ENCODE measurements at regions not wholly inside any gene's neighbourhood (a gene's known extent, or its start where the extent isn't known, plus 50 kb on each side); places are given as distances from the start of the nearest gene placed in this dataset.

DNA sequence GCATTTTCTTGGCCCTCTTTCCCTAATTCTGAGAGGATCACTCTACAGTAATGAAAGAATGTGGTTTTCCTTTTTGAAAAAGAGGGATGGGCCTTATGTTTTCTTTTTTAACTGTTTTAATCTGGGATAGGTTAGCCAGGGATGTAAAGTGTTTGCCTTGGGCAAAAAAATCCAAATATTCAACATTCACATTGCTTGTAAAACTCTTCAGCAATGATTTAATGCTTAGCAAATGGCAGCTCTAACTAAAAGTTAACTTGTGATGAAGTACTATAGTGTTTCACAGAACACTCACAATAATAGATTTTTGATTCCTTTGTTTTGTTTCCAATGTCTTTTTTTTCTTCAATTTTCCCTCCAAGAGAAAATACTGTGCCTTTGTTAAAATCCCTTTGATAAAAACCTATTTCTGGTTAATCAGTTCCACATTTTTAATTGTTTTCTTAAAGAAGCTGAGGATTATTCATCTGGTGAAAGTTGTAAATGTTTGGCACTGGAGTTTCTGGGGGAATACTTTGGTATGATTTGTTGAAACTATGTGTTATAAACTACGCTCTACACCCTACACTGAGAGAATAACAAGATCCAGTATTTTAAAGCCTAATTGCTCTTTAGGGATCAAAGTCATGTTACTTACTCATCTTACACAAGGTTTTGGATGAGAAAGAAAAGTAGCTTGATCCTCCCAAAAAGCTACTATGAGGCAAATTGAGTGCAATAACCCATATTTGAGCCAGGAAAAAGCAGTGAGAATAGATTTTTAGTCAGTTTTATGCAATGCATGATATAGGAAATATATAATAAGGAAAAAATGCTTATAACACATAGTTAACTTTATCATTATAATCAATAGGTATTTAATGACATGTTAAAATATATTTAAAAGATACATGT, 335.8 kb downstream of the EPHA7 start (continued):
- TF ChIP-seq EZH2 (IDR thresholded peaks at IDR 0.05; ENCODE audit: low read depth, low read length, severe bottlenecking) (no peak), KDM5A (IDR thresholded peaks at IDR 0.05; ENCODE audit: low read length) (no peak), SRF (IDR thresholded peaks at IDR 0.05; ENCODE audit: low read depth, low read length) (no peak), HDAC2 (IDR thresholded peaks at IDR 0.05; ENCODE audit: borderline replicate concordance in 1 of 2, low read depth in 2 of 2, low read length in 2 of 2) (no peak), CBX8 (IDR thresholded peaks at IDR 0.05; ENCODE audit: borderline replicate concordance, low read depth, low read length) (no peak), TEAD4 (IDR thresholded peaks at IDR 0.05; ENCODE audit: low read depth, low read length) (no peak), GABPA (IDR thresholded peaks at IDR 0.05; ENCODE audit: borderline replicate concordance, insufficient read depth, low read length) (no peak)

Measured in H1 (cell line).